ENCODE measurements at regions not wholly inside any gene's neighbourhood (a gene's known extent, or its start where the extent isn't known, plus 50 kb on each side); places are given as distances from the start of the nearest gene placed in this dataset.

GRCh38 chr5:36756848-36757247 lies 119.7 kb upstream of the NIPBL start:
- no peaks in the 10 kb centered on the region for H3K36me3 ChIP-seq (ENCODE audit: insufficient read depth)
- no peaks in the 10 kb centered on the region for H4K20me1 ChIP-seq (ENCODE audit: insufficient read depth)
- TF ChIP-seq, protein P1, sequence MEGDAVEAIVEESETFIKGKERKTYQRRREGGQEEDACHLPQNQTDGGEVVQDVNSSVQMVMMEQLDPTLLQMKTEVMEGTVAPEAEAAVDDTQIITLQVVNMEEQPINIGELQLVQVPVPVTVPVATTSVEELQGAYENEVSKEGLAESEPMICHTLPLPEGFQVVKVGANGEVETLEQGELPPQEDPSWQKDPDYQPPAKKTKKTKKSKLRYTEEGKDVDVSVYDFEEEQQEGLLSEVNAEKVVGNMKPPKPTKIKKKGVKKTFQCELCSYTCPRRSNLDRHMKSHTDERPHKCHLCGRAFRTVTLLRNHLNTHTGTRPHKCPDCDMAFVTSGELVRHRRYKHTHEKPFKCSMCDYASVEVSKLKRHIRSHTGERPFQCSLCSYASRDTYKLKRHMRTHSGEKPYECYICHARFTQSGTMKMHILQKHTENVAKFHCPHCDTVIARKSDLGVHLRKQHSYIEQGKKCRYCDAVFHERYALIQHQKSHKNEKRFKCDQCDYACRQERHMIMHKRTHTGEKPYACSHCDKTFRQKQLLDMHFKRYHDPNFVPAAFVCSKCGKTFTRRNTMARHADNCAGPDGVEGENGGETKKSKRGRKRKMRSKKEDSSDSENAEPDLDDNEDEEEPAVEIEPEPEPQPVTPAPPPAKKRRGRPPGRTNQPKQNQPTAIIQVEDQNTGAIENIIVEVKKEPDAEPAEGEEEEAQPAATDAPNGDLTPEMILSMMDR (conservative IDR thresholded peaks at IDR 0.05; ENCODE audit: low read depth, low read length), result no peak
- H3K79me2 ChIP-seq (ENCODE audit: insufficient read depth, low read depth), result no peaks in the 10 kb centered on the region
- no peak overlapping the region for H3K4me2 ChIP-seq
- no peak overlapping the region for H2AFZ ChIP-seq (ENCODE audit: low read depth)
- H3K9ac ChIP-seq, result no peak overlapping the region
- H3K27me3 ChIP-seq (ENCODE audit: insufficient read depth, low read depth), result no peaks in the 10 kb centered on the region
- no peak overlapping the region for H3K4me3 ChIP-seq (IDR thresholded peaks at IDR 0.05; ENCODE audit: insufficient read depth, low read depth, low read length)
- no peak overlapping the region for H3K27ac ChIP-seq
- H3K4me1 ChIP-seq (ENCODE audit: low read depth, poor library complexity, severe bottlenecking), result no peaks in the 10 kb centered on the region

DNA sequence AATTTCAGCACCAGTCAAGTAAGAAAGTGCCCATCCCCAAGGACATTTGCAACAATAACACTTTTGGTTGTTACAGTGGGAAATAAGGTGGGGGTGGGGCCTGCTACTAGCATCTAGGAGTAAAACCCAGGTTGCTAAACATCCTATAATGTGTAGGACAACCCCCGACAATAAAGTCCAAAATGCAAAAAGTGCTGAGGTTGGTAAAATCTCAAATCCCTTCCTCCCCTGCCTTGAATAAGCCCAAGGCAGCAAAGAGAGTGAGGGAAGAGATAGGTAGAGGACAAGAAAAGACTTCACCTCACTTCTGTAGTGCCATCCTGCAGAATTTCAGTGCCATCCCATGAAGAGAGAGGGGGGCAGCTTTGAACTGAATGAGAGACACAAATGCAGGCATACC lies 117.5 kb upstream of the NIPBL start:
- Histone ChIP-seq H4K20me1 (ENCODE audit: insufficient read depth) (no peaks in the 10 kb centered on the region), H3K79me2 (ENCODE audit: insufficient read depth, low read depth) (no peaks in the 10 kb centered on the region), H3K4me3 (IDR thresholded peaks at IDR 0.05; ENCODE audit: insufficient read depth, low read depth, low read length) (no peak overlapping the region), H3K4me2 (no peak overlapping the region), H2AFZ (ENCODE audit: low read depth) (no peak overlapping the region), H3K36me3 (ENCODE audit: insufficient read depth) (no peaks in the 10 kb centered on the region), H3K27ac (no peak overlapping the region), H3K4me1 (ENCODE audit: low read depth, poor library complexity, severe bottlenecking) (no peaks in the 10 kb centered on the region), H3K9ac (no peak overlapping the region), H3K27me3 (ENCODE audit: insufficient read depth, low read depth) (no peaks in the 10 kb centered on the region)
- TF ChIP-seq, protein P1 (conservative IDR thresholded peaks at IDR 0.05; ENCODE audit: low read depth, low read length), result no peak

DNA sequence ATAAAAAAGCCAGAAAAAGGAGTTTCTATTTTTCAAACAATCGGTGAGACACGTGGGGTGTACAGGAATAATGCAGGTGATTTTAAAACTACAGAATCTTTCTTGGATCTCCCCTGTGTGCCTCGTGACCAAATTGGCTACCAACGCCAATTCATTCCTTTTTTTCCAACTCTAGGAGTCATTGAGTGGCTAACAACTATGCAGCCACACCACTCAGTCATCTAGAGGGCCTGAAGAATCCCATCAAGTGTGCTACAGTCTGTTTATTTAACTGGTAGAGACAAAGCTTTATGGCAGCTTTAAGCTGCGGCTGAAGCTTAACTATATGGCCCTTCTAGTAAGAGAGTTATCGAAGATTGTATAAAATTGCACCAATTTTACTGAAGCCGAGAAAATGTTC lies 113.1 kb upstream of the NIPBL start:
- Histone ChIP-seq H3K27ac (no peak overlapping the region), H3K4me1 (ENCODE audit: low read depth, poor library complexity, severe bottlenecking) (no peaks in the 10 kb centered on the region), H4K20me1 (ENCODE audit: insufficient read depth) (no peaks in the 10 kb centered on the region), H3K4me2 (no peak overlapping the region), H3K9ac (no peak overlapping the region), H3K79me2 (ENCODE audit: insufficient read depth, low read depth) (no peaks in the 10 kb centered on the region), H3K27me3 (ENCODE audit: insufficient read depth, low read depth) (no peaks in the 10 kb centered on the region), H3K4me3 (IDR thresholded peaks at IDR 0.05; ENCODE audit: insufficient read depth, low read depth, low read length) (no peak overlapping the region), H3K36me3 (ENCODE audit: insufficient read depth) (no peaks in the 10 kb centered on the region), H2AFZ (ENCODE audit: low read depth) (no peak overlapping the region)
- TF ChIP-seq, protein P1 (conservative IDR thresholded peaks at IDR 0.05; ENCODE audit: low read depth, low read length), result no peak

- no peak overlapping the region for H3K4me2 ChIP-seq
- no peak overlapping the region for H3K27ac ChIP-seq
- H4K20me1 ChIP-seq (ENCODE audit: insufficient read depth), result no peaks in the 10 kb centered on the region
- H3K79me2 ChIP-seq (ENCODE audit: insufficient read depth, low read depth), result no peaks in the 10 kb centered on the region
- H3K4me1 ChIP-seq (ENCODE audit: low read depth, poor library complexity, severe bottlenecking), result no peaks in the 10 kb centered on the region
- no peak overlapping the region for H2AFZ ChIP-seq (ENCODE audit: low read depth)
- H3K27me3 ChIP-seq (ENCODE audit: insufficient read depth, low read depth), result no peaks in the 10 kb centered on the region
- H3K9ac ChIP-seq, result no peak overlapping the region
- H3K36me3 ChIP-seq (ENCODE audit: insufficient read depth), result no peaks in the 10 kb centered on the region
- H3K4me3 ChIP-seq (IDR thresholded peaks at IDR 0.05; ENCODE audit: insufficient read depth, low read depth, low read length), result no peak overlapping the region
- TF ChIP-seq, protein P1 (conservative IDR thresholded peaks at IDR 0.05; ENCODE audit: low read depth, low read length), result no peak
Measured at GRCh38 chr5:36765876-36766275, 110.7 kb upstream of the NIPBL start.
